GM23338 (cell line): ENCODE measurements at regions not wholly inside any gene's neighbourhood (a gene's known extent, or its start where the extent isn't known, plus 50 kb on each side); places are given as distances from the start of the nearest gene placed in this dataset.

Experiments used
- ATAC-seq: fragments of 200-7000 bp; cut with Tn5 transposase; 3 replicates; pipeline ENCODE4 v1.9.1; 2020
- DNase-seq: peaks from one replicate; pipeline ENCODE4 v3.0.0-alpha.2; 2015; ENCODE audit warnings: low spot score
- H2AFZ ChIP-seq: fragments of 200-600 bp; sonication (generic); 2 replicates; pipeline ENCODE4 v1.8.0; 2016; ENCODE audit warnings: antibody characterized with exemption, mild to moderate bottlenecking, moderate library complexity
- H3F3A ChIP-seq: fragments of 200-600 bp; sonication (generic); replicated peaks from 2 replicates; pipeline ENCODE4 v1.8.0; 2017; ENCODE audit warnings: antibody characterized with exemption, mixed run types, low read depth
- H3K27ac ChIP-seq: fragments of 200-600 bp; sonication (generic); 2 replicates; pipeline ENCODE4 v1.6.1; 2016; ENCODE audit warnings: low read depth
- H3K27me3 ChIP-seq: fragments of 200-600 bp; sonication (generic); 2 replicates; pipeline ENCODE4 v1.8.0; 2016; ENCODE audit warnings: mild to moderate bottlenecking, mixed run types, moderate library complexity; ENCODE audit not compliant: insufficient read depth
- H3K36me3 ChIP-seq: fragments of 200-600 bp; sonication (generic); 2 replicates; pipeline ENCODE4 v1.8.0; 2016; ENCODE audit warnings: mild to moderate bottlenecking; ENCODE audit not compliant: insufficient read depth
- H3K4me1 ChIP-seq: fragments of 200-600 bp; sonication (generic); 2 replicates; pipeline ENCODE4 v1.8.0; 2016; ENCODE audit warnings: mild to moderate bottlenecking, moderate library complexity; ENCODE audit not compliant: insufficient read depth
- H3K4me2 ChIP-seq: fragments of 200-600 bp; sonication (generic); 2 replicates; pipeline ENCODE4 v1.7.1; 2017; ENCODE audit warnings: mixed run types
- H3K4me3 ChIP-seq: fragments of 200-600 bp; sonication (generic); 2 replicates; pipeline ENCODE4 v1.6.1; 2016; ENCODE audit warnings: mixed run types
- H3K79me2 ChIP-seq: fragments of 200-600 bp; sonication (generic); replicated peaks from 2 replicates; pipeline ENCODE4 v1.8.0; 2017; ENCODE audit warnings: mild to moderate bottlenecking; ENCODE audit not compliant: insufficient read depth
- H3K9me2 ChIP-seq: fragments of 200-600 bp; sonication (generic); 2 replicates; pipeline ENCODE4 v1.8.0; 2017; ENCODE audit not compliant: insufficient read depth
- H4K20me1 ChIP-seq: fragments of 200-600 bp; sonication (generic); replicated peaks from 2 replicates; pipeline ENCODE4 v1.8.0; 2017; ENCODE audit warnings: mild to moderate bottlenecking; ENCODE audit not compliant: insufficient read depth
- H3K27ac Mint-ChIP-seq: 2 replicates; pipeline ENCODE4 v1.8.0; 2020; ENCODE audit warnings: inconsistent platforms, mild to moderate bottlenecking, moderate library complexity, mixed read lengths
- H3K27me3 Mint-ChIP-seq: 3 replicates; pipeline ENCODE4 v1.8.0; 2022; ENCODE audit warnings: low read depth, mild to moderate bottlenecking, moderate library complexity, mixed read lengths, inconsistent platforms; ENCODE audit not compliant: insufficient read depth, poor library complexity
- H3K36me3 Mint-ChIP-seq: 3 replicates; pipeline ENCODE4 v1.8.0; 2021; ENCODE audit warnings: low read depth, mild to moderate bottlenecking, inconsistent platforms, moderate library complexity, mixed read lengths
- H3K4me1 Mint-ChIP-seq: 3 replicates; pipeline ENCODE4 v1.8.0; 2020; ENCODE audit warnings: mild to moderate bottlenecking, inconsistent platforms, mixed read lengths
- H3K4me3 Mint-ChIP-seq: 3 replicates; pipeline ENCODE4 v1.8.0; 2021; ENCODE audit warnings: moderate library complexity, mild to moderate bottlenecking, inconsistent platforms, mixed read lengths
- H3K9me3 Mint-ChIP-seq: 3 replicates; pipeline ENCODE4 v1.8.0; 2020; ENCODE audit warnings: moderate library complexity, mild to moderate bottlenecking, inconsistent platforms, mixed read lengths
- CREB1 ChIP-seq: fragments of 250-450 bp; sonication (Bioruptor Pico); IDR thresholded peaks from 2 replicates; pipeline ENCODE4 v1.5.0; 2020; ENCODE audit warnings: low read depth, mild to moderate bottlenecking, moderate library complexity
- ETS1 ChIP-seq: IDR thresholded peaks from 2 replicates; pipeline ENCODE4 v1.6.1; 2016; ENCODE audit warnings: antibody characterized with exemption
- EZH2phosphoT487 ChIP-seq: fragments of 200-600 bp; sonication (generic); IDR thresholded peaks from one replicate; pipeline ENCODE4 v1.8.1; 2018; ENCODE audit warnings: antibody characterized with exemption; ENCODE audit not compliant: unreplicated experiment
- JUNB ChIP-seq: IDR thresholded peaks from one replicate; pipeline ENCODE4 v1.6.1; 2016; ENCODE audit warnings: antibody characterized with exemption; ENCODE audit not compliant: unreplicated experiment
- NANOG ChIP-seq: IDR thresholded peaks from 2 replicates; pipeline ENCODE4 v1.6.1; 2016; ENCODE audit warnings: antibody characterized with exemption, borderline replicate concordance
- POLR2AphosphoS5 ChIP-seq: IDR thresholded peaks from 2 replicates; pipeline ENCODE4 v1.6.1; 2016; ENCODE audit warnings: antibody characterized with exemption, low read depth
- STAT1 ChIP-seq: IDR thresholded peaks from one replicate; pipeline ENCODE4 v1.6.1; 2016; ENCODE audit warnings: antibody characterized with exemption; ENCODE audit not compliant: unreplicated experiment
- ZNF114 ChIP-seq: fragments of 250-450 bp; sonication (Bioruptor Pico); IDR thresholded peaks from 2 replicates; pipeline ENCODE4 v1.5.0; 2020; ENCODE audit warnings: mild to moderate bottlenecking, moderate library complexity
- TF ChIP-seq, protein P1 (sequence below), 2 experiments: fragments of 200-600 bp in 1 of 2; sonication (generic) in 1 of 2; conservative IDR thresholded peaks; 2 replicates each; pipeline versions ENCODE4 v1.5.1 to v1.6.1; 2016 to 2017; ENCODE audit warnings: antibody characterized with exemption in 2 of 2, low read depth in 2 of 2, mild to moderate bottlenecking in 2 of 2, moderate library complexity in 1 of 2
- TF ChIP-seq, protein P2 (sequence below): fragments of 250-450 bp; sonication (Bioruptor Pico); IDR thresholded peaks from 2 replicates; pipeline ENCODE4 v1.5.0; 2020; ENCODE audit warnings: mild to moderate bottlenecking, moderate library complexity

DNA sequence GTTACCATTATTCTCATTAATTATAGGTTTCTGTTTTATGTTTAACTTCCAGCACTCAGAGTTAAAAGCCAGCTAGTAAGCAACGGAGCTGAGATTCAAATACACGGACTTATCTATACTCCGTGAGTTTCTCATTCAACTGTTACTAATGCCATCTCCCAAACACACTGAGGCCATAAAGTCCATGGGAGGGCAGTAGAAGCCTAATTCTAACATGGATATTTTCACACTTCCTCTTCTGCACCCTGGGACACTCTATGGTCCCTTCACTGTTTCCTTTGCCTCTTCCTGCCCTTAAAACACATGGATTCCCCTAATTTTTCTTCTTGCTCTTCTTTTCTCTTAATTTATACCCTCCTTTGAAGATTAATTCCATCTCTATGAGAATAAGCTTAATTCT, 245.0 kb downstream of the KLF13 start:
- Mint-ChIP-seq H3K27me3 (peaks cover 2% of the 10 kb centered on the region), H3K4me3 (no peak overlapping the region), H3K4me1 (peaks cover 24% of the 10 kb centered on the region), H3K27ac (no peak overlapping the region), H3K9me3 (peaks cover 13% of the 10 kb centered on the region), H3K36me3 (peaks cover 16% of the 10 kb centered on the region)
- Histone ChIP-seq H4K20me1 (no peaks in the 10 kb centered on the region), H3K4me3 (no peak overlapping the region), H3K27ac (no peak overlapping the region), H2AFZ (no peak overlapping the region), H3K4me1 (peaks cover 18% of the 10 kb centered on the region), H3K36me3 (no peaks in the 10 kb centered on the region), H3K9me2 (no peaks in the 10 kb centered on the region), H3K4me2 (no peak overlapping the region), H3K27me3 (no peaks in the 10 kb centered on the region), H3K79me2 (no peaks in the 10 kb centered on the region), H3F3A (no peaks in the 10 kb centered on the region)
- peak; percentile 34; the same call in 2 of the 3 replicates for ATAC-seq
- DNase-seq = no peak
- TF ChIP-seq, protein P1, sequence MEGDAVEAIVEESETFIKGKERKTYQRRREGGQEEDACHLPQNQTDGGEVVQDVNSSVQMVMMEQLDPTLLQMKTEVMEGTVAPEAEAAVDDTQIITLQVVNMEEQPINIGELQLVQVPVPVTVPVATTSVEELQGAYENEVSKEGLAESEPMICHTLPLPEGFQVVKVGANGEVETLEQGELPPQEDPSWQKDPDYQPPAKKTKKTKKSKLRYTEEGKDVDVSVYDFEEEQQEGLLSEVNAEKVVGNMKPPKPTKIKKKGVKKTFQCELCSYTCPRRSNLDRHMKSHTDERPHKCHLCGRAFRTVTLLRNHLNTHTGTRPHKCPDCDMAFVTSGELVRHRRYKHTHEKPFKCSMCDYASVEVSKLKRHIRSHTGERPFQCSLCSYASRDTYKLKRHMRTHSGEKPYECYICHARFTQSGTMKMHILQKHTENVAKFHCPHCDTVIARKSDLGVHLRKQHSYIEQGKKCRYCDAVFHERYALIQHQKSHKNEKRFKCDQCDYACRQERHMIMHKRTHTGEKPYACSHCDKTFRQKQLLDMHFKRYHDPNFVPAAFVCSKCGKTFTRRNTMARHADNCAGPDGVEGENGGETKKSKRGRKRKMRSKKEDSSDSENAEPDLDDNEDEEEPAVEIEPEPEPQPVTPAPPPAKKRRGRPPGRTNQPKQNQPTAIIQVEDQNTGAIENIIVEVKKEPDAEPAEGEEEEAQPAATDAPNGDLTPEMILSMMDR (conservative IDR thresholded peaks at IDR 0.05; ENCODE audit: low read depth in 2 of 2) = peak in 1 of 2 experiments; percentile 52; a peak in 3 of 4 replicates
- TF ChIP-seq JUNB = no peak

DNA sequence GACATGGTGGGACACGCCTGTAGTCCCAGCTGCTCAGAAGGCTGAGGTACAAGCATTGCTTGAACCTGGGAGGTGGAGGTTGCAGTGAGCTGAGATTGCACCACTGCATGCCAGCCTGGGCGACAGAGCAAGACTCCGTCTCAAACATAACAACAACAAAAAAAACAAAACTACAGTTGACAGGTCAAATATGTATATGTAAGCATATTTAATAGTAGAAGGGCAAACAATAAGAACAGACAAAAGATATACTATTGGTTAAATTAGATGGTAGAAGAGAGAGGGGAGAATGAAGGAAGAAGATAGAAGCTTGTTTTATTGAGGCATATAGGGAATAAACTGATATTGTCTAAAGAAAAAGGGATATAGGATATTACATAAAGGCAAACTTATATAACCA, 247.1 kb downstream of the KLF13 start:
- no peak overlapping the region for H3K27ac Mint-ChIP-seq
- H3K27me3 Mint-ChIP-seq = peaks cover 2% of the 10 kb centered on the region
- DNase-seq (no peak), ATAC-seq (no peak)
- Histone ChIP-seq H2AFZ (no peak overlapping the region), H3K9me2 (no peaks in the 10 kb centered on the region), H3K4me1 (peaks cover 32% of the 10 kb centered on the region), H3F3A (no peaks in the 10 kb centered on the region), H3K36me3 (no peaks in the 10 kb centered on the region), H3K4me2 (no peak overlapping the region), H3K27me3 (no peaks in the 10 kb centered on the region), H4K20me1 (no peaks in the 10 kb centered on the region), H3K79me2 (no peaks in the 10 kb centered on the region), H3K4me3 (no peak overlapping the region), H3K27ac (no peak overlapping the region)
- H3K4me3 Mint-ChIP-seq = no peak overlapping the region
- no peak for TF ChIP-seq ETS1
- no peak for TF ChIP-seq ZNF114 (CRISPR knock-in tag)
- TF ChIP-seq, protein P1 (conservative IDR thresholded peaks at IDR 0.05; ENCODE audit: low read depth in 2 of 2) = no peak
- no peak for TF ChIP-seq NANOG
- no peak for TF ChIP-seq POLR2AphosphoS5
- no peak for TF ChIP-seq CREB1 (CRISPR knock-in tag)
- TF ChIP-seq, protein P2, sequence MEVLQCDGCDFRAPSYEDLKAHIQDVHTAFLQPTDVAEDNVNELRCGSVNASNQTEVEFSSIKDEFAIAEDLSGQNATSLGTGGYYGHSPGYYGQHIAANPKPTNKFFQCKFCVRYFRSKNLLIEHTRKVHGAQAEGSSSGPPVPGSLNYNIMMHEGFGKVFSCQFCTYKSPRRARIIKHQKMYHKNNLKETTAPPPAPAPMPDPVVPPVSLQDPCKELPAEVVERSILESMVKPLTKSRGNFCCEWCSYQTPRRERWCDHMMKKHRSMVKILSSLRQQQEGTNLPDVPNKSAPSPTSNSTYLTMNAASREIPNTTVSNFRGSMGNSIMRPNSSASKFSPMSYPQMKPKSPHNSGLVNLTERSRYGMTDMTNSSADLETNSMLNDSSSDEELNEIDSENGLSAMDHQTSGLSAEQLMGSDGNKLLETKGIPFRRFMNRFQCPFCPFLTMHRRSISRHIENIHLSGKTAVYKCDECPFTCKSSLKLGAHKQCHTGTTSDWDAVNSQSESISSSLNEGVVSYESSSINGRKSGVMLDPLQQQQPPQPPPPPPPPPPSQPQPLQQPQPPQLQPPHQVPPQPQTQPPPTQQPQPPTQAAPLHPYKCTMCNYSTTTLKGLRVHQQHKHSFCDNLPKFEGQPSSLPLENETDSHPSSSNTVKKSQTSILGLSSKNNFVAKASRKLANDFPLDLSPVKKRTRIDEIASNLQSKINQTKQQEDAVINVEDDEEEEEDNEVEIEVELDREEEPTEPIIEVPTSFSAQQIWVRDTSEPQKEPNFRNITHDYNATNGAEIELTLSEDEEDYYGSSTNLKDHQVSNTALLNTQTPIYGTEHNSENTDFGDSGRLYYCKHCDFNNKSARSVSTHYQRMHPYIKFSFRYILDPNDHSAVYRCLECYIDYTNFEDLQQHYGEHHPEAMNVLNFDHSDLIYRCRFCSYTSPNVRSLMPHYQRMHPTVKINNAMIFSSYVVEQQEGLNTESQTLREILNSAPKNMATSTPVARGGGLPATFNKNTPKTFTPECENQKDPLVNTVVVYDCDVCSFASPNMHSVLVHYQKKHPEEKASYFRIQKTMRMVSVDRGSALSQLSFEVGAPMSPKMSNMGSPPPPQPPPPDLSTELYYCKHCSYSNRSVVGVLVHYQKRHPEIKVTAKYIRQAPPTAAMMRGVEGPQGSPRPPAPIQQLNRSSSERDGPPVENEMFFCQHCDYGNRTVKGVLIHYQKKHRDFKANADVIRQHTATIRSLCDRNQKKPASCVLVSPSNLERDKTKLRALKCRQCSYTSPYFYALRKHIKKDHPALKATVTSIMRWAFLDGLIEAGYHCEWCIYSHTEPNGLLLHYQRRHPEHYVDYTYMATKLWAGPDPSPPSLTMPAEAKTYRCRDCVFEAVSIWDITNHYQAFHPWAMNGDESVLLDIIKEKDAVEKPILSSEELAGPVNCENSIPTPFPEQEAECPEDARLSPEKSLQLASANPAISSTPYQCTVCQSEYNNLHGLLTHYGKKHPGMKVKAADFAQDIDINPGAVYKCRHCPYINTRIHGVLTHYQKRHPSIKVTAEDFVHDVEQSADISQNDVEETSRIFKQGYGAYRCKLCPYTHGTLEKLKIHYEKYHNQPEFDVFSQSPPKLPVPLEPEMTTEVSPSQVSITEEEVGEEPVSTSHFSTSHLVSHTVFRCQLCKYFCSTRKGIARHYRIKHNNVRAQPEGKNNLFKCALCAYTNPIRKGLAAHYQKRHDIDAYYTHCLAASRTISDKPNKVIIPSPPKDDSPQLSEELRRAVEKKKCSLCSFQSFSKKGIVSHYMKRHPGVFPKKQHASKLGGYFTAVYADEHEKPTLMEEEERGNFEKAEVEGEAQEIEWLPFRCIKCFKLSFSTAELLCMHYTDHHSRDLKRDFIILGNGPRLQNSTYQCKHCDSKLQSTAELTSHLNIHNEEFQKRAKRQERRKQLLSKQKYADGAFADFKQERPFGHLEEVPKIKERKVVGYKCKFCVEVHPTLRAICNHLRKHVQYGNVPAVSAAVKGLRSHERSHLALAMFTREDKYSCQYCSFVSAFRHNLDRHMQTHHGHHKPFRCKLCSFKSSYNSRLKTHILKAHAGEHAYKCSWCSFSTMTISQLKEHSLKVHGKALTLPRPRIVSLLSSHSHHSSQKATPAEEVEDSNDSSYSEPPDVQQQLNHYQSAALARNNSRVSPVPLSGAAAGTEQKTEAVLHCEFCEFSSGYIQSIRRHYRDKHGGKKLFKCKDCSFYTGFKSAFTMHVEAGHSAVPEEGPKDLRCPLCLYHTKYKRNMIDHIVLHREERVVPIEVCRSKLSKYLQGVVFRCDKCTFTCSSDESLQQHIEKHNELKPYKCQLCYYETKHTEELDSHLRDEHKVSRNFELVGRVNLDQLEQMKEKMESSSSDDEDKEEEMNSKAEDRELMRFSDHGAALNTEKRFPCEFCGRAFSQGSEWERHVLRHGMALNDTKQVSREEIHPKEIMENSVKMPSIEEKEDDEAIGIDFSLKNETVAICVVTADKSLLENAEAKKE (CRISPR knock-in tag) = no peak
- TF ChIP-seq EZH2phosphoT487 = no peak
- no peak for TF ChIP-seq STAT1
- H3K4me1 Mint-ChIP-seq = peaks cover 40% of the 10 kb centered on the region
- H3K9me3 Mint-ChIP-seq = peaks cover 2% of the 10 kb centered on the region; the same call in 2 of the 3 replicates
- peaks cover 1% of the 10 kb centered on the region; the same call in 1 of the 3 replicates for H3K36me3 Mint-ChIP-seq
